IMR-90 (cell line): ENCODE measurements at regions not wholly inside any gene's neighbourhood (a gene's known extent, or its start where the extent isn't known, plus 50 kb on each side); places are given as distances from the start of the nearest gene placed in this dataset.

Experiments used
- ATAC-seq: fragments of 200-7000 bp; cut with Tn5 transposase; 2 replicates; pipeline ENCODE4 v1.9.1; 2020; ENCODE audit warnings: low read depth, mild to moderate bottlenecking, moderate library complexity
- BruUV-seq: library from RNA; stranded (reverse); fragments of 400-500 nt; replicated peaks from 2 replicates; lab custom pipeline; 2021; lab: Mats Ljungman, UMichigan
- CTCF ChIA-PET: fragments of 300-600 bp; formaldehyde crosslinking; extraction: SDS; loops from one replicate; lab custom pipeline; 2021; ENCODE audit warnings: antibody characterized with exemption; lab: Yijun Ruan, JAX
- POLR2A ChIA-PET: fragments of 300-600 bp; sonication (Branson Sonifier 250); formaldehyde crosslinking; loops from one replicate; lab custom pipeline; 2022; ENCODE audit warnings: antibody characterized with exemption; ENCODE audit not compliant: unreplicated experiment; lab: Charles Lee
- DNase-seq: peaks from one replicate; pipeline ENCODE4 v3.0.0; 2013
- H2AFZ ChIP-seq: replicated peaks from 2 replicates; pipeline ENCODE3; 2013; ENCODE audit warnings: low read length, mild to moderate bottlenecking; ENCODE audit not compliant: poor library complexity
- H2AK5ac ChIP-seq: 2 replicates; pipeline ENCODE4 v1.6.1; 2013; ENCODE audit warnings: low read depth, low read length, inconsistent platforms
- H2AK9ac ChIP-seq: replicated peaks from 2 replicates; pipeline ENCODE3; 2013; ENCODE audit warnings: mild to moderate bottlenecking, low read depth, low read length, moderate library complexity; ENCODE audit not compliant: poor library complexity
- H2BK120ac ChIP-seq: 2 replicates; pipeline ENCODE4 v1.6.1; 2013; ENCODE audit warnings: low read depth, low read length, inconsistent platforms
- H2BK15ac ChIP-seq: 3 replicates; pipeline ENCODE4 v1.6.1; 2013; ENCODE audit warnings: low read depth, low read length, inconsistent platforms
- H2BK20ac ChIP-seq: 2 replicates; pipeline ENCODE4 v1.6.1; 2013; ENCODE audit warnings: low read depth, mild to moderate bottlenecking, inconsistent platforms, low read length, moderate library complexity
- H2BK5ac ChIP-seq: 2 replicates; pipeline ENCODE4 v1.6.1; 2013; ENCODE audit warnings: mild to moderate bottlenecking, low read depth, low read length, inconsistent platforms; ENCODE audit not compliant: poor library complexity, severe bottlenecking
- H3K14ac ChIP-seq: replicated peaks from 2 replicates; pipeline ENCODE4 v1.6.1; 2013; ENCODE audit warnings: low read depth, low read length, inconsistent platforms
- H3K18ac ChIP-seq: 2 replicates; pipeline ENCODE4 v1.6.1; 2013; ENCODE audit warnings: low read depth, low read length, control low read depth
- H3K23ac ChIP-seq: 2 replicates; pipeline ENCODE4 v1.6.1; 2013; ENCODE audit warnings: low read depth, low read length, inconsistent platforms
- H3K27ac ChIP-seq: 2 replicates; pipeline ENCODE4 v1.5.1; 2013; ENCODE audit warnings: mild to moderate bottlenecking, control low read depth, low read length; ENCODE audit not compliant: insufficient read depth
- H3K27me3 ChIP-seq: 2 replicates; pipeline ENCODE4 v1.6.1; 2013; ENCODE audit warnings: low read length; ENCODE audit not compliant: control insufficient read depth, insufficient read depth
- H3K36me3 ChIP-seq: 2 replicates; pipeline ENCODE4 v1.6.1; 2013; ENCODE audit warnings: low read length, mixed read lengths; ENCODE audit not compliant: control insufficient read depth, insufficient read depth
- H3K4ac ChIP-seq: 2 replicates; pipeline ENCODE4 v1.6.1; 2013; ENCODE audit warnings: low read depth, low read length, inconsistent platforms
- H3K4me1 ChIP-seq: 2 replicates; pipeline ENCODE4 v1.6.1; 2013; ENCODE audit warnings: low read length, mixed read lengths; ENCODE audit not compliant: control insufficient read depth, insufficient read depth
- H3K4me2 ChIP-seq: 2 replicates; pipeline ENCODE4 v1.6.1; 2013; ENCODE audit warnings: low read depth, mild to moderate bottlenecking, control low read depth, low read length, moderate library complexity
- H3K4me3 ChIP-seq: 2 replicates; pipeline ENCODE4 v1.5.1; 2013; ENCODE audit warnings: low read depth, mild to moderate bottlenecking, control low read depth, low read length, moderate library complexity; ENCODE audit not compliant: insufficient read depth
- H3K56ac ChIP-seq: 2 replicates; pipeline ENCODE4 v1.6.1; 2013; ENCODE audit warnings: low read length, inconsistent platforms; ENCODE audit not compliant: insufficient read depth; ENCODE audit errors: extremely low read depth
- H3K79me1 ChIP-seq, 2 experiments: 2 replicates each; pipeline ENCODE4 v1.6.1; 2013; ENCODE audit warnings: low read length in 2 of 2, inconsistent platforms in 1 of 2, low read depth in 1 of 2
- H3K9ac ChIP-seq: 2 replicates; pipeline ENCODE4 v1.6.1; 2013; ENCODE audit warnings: low read depth, low read length, control low read depth
- H3K9me1 ChIP-seq: 2 replicates; pipeline ENCODE4 v1.6.1; 2013; ENCODE audit warnings: low read length, inconsistent platforms; ENCODE audit not compliant: insufficient read depth
- H3K9me3 ChIP-seq: 2 replicates; pipeline ENCODE4 v1.6.1; 2013; ENCODE audit warnings: low read length; ENCODE audit not compliant: control insufficient read depth, insufficient read depth
- H4K20me1 ChIP-seq: 2 replicates; pipeline ENCODE4 v1.6.1; 2013; ENCODE audit warnings: low read length, inconsistent platforms; ENCODE audit not compliant: insufficient read depth
- H4K5ac ChIP-seq: 2 replicates; pipeline ENCODE4 v1.6.1; 2013; ENCODE audit warnings: mild to moderate bottlenecking, low read depth, low read length, control low read depth
- H4K8ac ChIP-seq, 2 experiments: 2 replicates each; pipeline ENCODE4 v1.6.1; 2013; ENCODE audit warnings: low read depth in 2 of 2, low read length in 2 of 2, control low read depth in 1 of 2, inconsistent platforms in 1 of 2
- H4K91ac ChIP-seq: 2 replicates; pipeline ENCODE4 v1.6.1; 2013; ENCODE audit warnings: low read depth, low read length, inconsistent platforms; ENCODE audit not compliant: insufficient read depth
- MAFK ChIP-seq: IDR thresholded peaks from 2 replicates; pipeline ENCODE4 v1.6.1; 2012; ENCODE audit warnings: low read depth, low read length, improper control_type of control experiment
- WGBS, 2 experiments: methylation state at CpG; one replicate each; pipeline versions ENCODE4 v1.1.5 to v1.1.7; 2013; ENCODE audit warnings: missing lambda C conversion rate in 2 of 2; ENCODE audit not compliant: insufficient read length in 1 of 2; ENCODE audit errors: extremely low coverage in 2 of 2; 5-methylcytosine and 5-hydroxymethylcytosine counted together
- dilution Hi-C: fragments of 300-500 bp; cut with HindIII; formaldehyde crosslinking; loops from one replicate; pipeline ENCODE4 v1.14.3; 2018; ENCODE audit warnings: low sequenced_read_pairs; ENCODE audit not compliant: unreplicated experiment
- in situ Hi-C: fragments of 300-500 bp; cut with MboI; formaldehyde crosslinking; loops from 3 replicates; pipeline ENCODE4 v1.14.3; 2019; ENCODE audit warnings: low sequenced_read_pairs, inconsistent platforms, mixed read lengths
- intact Hi-C: fragments of 100-400 bp; cut with micrococcal nuclease; formaldehyde crosslinking; loops from 2 replicates; pipeline ENCODE4 v1.10.0; 2022

- no peak overlapping the region for H3K27ac ChIP-seq
- no peak overlapping the region for H2BK20ac ChIP-seq
- H2AFZ ChIP-seq, result no peak overlapping the region
- no peak overlapping the region for H3K4me3 ChIP-seq
- BruUV-seq, result no TSS peak
- no peaks in the 10 kb centered on the region for H3K9me3 ChIP-seq
- H3K18ac ChIP-seq, result no peak overlapping the region
- DNase-seq (no peak), ATAC-seq (no peak)
- no peak overlapping the region for H3K14ac ChIP-seq
- no peak overlapping the region for H2AK9ac ChIP-seq
- H4K5ac ChIP-seq, result no peak overlapping the region
- no peak overlapping the region for H2BK15ac ChIP-seq
- no peak overlapping the region for H3K4ac ChIP-seq
- H3K9ac ChIP-seq, result no peak overlapping the region
- dilution Hi-C loops (no loop called here), intact Hi-C loops (no loop called here), in situ Hi-C loops (no loop called here)
- H4K8ac ChIP-seq, result no peak overlapping the region
- no peaks in the 10 kb centered on the region for H3K36me3 ChIP-seq
- no peaks in the 10 kb centered on the region for H4K20me1 ChIP-seq
- H3K4me1 ChIP-seq, result no peaks in the 10 kb centered on the region
- no peak overlapping the region for H4K91ac ChIP-seq
- POLR2A ChIA-PET, result no interaction called here
- H2BK120ac ChIP-seq, result no peak overlapping the region
- no peak overlapping the region for H3K56ac ChIP-seq
- no peak overlapping the region for H3K4me2 ChIP-seq
- H3K23ac ChIP-seq, result no peak overlapping the region
- H2BK5ac ChIP-seq, result no peak overlapping the region
- CTCF ChIA-PET, result no interaction called here
- no peaks in the 10 kb centered on the region for H3K9me1 ChIP-seq
- H3K27me3 ChIP-seq, result no peaks in the 10 kb centered on the region
- H3K79me1 ChIP-seq, result no peaks in the 10 kb centered on the region
- no peak overlapping the region for H2AK5ac ChIP-seq
- no peak for TF ChIP-seq MAFK
- 80% methylated on average over 1 of the region's 2 CpGs; no CpG with 5 or more reads in 1 of the 2 experiments for WGBS, 2 experiments
Measured at GRCh38 chr3:41103200-41103599, 96.1 kb upstream of the CTNNB1 start.
